Esophagus squamous epithelium (tissue), 4 donors: ENCODE measurements at regions not wholly inside any gene's neighbourhood (a gene's known extent, or its start where the extent isn't known, plus 50 kb on each side); places are given as distances from the start of the nearest gene placed in this dataset.

Experiments used
- POLR2A ChIP-seq, 4 donors: fragments of 450-650 bp; IDR thresholded peaks; one replicate each; pipeline ENCODE4 v1.6.1; 2017; ENCODE audit warnings: antibody characterized with exemption in 4 of 4, mild to moderate bottlenecking in 4 of 4, moderate library complexity in 3 of 4
- TF ChIP-seq, protein P1 (sequence below), 6 experiments: fragments of 450-650 bp in 4 of 6; fragments of 200-600 bp in 2 of 6; sonication (generic) in 2 of 6; IDR thresholded peaks; one replicate each; pipeline ENCODE4 v1.5.1; 2016 to 2019; ENCODE audit warnings: antibody characterized with exemption in 6 of 6, mild to moderate bottlenecking in 4 of 6, moderate library complexity in 4 of 6

DNA sequence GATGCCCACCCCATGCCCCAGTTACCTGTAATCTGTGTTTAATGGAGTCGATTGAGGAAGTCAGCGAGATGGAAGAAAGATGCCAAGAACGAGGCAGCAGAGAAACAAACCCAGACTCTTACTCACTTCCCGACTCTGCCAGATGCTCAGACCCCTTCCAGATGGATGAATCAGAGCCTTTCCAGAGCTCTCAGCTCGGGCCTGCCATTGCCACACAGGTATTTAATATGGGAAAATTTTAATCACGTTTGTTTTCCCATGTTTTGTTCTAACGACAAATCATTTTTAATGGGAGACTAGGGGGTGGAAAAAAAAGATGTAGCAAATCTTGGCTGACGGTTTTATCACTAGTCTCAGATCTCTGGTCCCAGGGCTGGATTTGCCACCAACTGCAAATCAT is 72.5 kb upstream of the SRRM4 start:
- TF ChIP-seq, protein P1, sequence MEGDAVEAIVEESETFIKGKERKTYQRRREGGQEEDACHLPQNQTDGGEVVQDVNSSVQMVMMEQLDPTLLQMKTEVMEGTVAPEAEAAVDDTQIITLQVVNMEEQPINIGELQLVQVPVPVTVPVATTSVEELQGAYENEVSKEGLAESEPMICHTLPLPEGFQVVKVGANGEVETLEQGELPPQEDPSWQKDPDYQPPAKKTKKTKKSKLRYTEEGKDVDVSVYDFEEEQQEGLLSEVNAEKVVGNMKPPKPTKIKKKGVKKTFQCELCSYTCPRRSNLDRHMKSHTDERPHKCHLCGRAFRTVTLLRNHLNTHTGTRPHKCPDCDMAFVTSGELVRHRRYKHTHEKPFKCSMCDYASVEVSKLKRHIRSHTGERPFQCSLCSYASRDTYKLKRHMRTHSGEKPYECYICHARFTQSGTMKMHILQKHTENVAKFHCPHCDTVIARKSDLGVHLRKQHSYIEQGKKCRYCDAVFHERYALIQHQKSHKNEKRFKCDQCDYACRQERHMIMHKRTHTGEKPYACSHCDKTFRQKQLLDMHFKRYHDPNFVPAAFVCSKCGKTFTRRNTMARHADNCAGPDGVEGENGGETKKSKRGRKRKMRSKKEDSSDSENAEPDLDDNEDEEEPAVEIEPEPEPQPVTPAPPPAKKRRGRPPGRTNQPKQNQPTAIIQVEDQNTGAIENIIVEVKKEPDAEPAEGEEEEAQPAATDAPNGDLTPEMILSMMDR (IDR thresholded peaks at IDR 0.05): no peak
- no peak for TF ChIP-seq POLR2A (IDR thresholded peaks at IDR 0.05)
